SK-N-MC (cell line): ENCODE measurements at regions not wholly inside any gene's neighbourhood (a gene's known extent, or its start where the extent isn't known, plus 50 kb on each side); places are given as distances from the start of the nearest gene placed in this dataset.

ENCODE experiments used
- EZH2 ChIP-seq: fragments of 200-600 bp; sonication (generic); IDR thresholded peaks from one replicate; pipeline ENCODE4 v1.6.1; 2017; ENCODE audit warnings: antibody characterized with exemption
- FOXP2 ChIP-seq: optimal IDR thresholded peaks from 2 replicates; pipeline ENCODE3; 2011; ENCODE audit warnings: mild to moderate bottlenecking, moderate library complexity; ENCODE audit not compliant: insufficient read depth; ENCODE audit errors: extremely low read length, control extremely low read depth
- POLR2AphosphoS5 ChIP-seq: IDR thresholded peaks from 2 replicates; pipeline ENCODE4 v1.6.1; 2012; ENCODE audit warnings: mild to moderate bottlenecking, low read depth, low read length, borderline replicate concordance

DNA sequence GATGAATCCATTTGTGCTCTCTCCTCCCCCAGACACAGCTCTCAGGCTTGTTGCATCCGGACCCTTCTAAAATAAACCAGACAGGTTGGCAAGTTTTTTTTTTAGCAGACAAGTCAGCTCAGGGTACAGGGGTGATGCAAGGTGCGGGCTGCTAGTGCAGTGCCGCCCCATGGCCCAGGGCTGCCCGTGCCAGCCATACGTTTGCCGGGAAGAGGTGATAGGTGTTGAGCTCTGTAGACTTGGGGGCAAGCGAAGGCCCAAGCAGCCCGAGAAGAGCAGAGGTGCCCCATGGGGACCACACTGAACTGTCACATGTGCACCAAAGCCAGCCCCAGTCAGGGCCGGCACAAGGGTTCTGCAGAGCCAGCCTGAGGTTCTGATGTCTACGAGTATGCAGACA is 57.1 kb upstream of the PDSS1 start:
- TF ChIP-seq EZH2 = no peak
- no peak for TF ChIP-seq POLR2AphosphoS5
- TF ChIP-seq FOXP2 = no peak
